Endothelial cell of umbilical vein (primary cell): ENCODE measurements at regions not wholly inside any gene's neighbourhood (a gene's known extent, or its start where the extent isn't known, plus 50 kb on each side); places are given as distances from the start of the nearest gene placed in this dataset.

Source experiments
- BruUV-seq: library from RNA; stranded (reverse); fragments of 400-500 nt; replicated peaks from 2 replicates; lab custom pipeline; 2021; lab: Mats Ljungman, UMichigan
- CTCF ChIA-PET: fragments of 300-600, 350-600 bp; sonication (Branson Sonifier 250); formaldehyde crosslinking; loops from one replicate; lab custom pipeline; 2021; ENCODE audit warnings: antibody characterized with exemption, inconsistent platforms; lab: Charles Lee
- POLR2A ChIA-PET: fragments of 300-600, 350-600 bp; sonication (Branson Sonifier 250); formaldehyde crosslinking; loops from one replicate; lab custom pipeline; 2021; ENCODE audit warnings: antibody characterized with exemption, inconsistent platforms; lab: Charles Lee
- DNase-seq: peaks from one replicate; pipeline ENCODE4 v3.0.0-alpha.2; 2011; ENCODE audit warnings: low read depth, low spot score
- FAIRE-seq: peaks from 2 replicates; lab custom pipeline; 2011; peaks lifted over from hg19 to GRCh38; lab: Jason Lieb, UNC
- H2AFZ ChIP-seq: 2 replicates; pipeline ENCODE4 v1.6.0; 2012; ENCODE audit warnings: low read depth, low read length, control low read depth, inconsistent platforms
- H3K27ac ChIP-seq: 2 replicates; pipeline ENCODE4 v1.5.1; 2011; ENCODE audit warnings: low read depth, mild to moderate bottlenecking, control low read depth, low read length, moderate library complexity; ENCODE audit not compliant: insufficient read depth
- H3K27me3 ChIP-seq, 2 experiments: 2 replicates each; pipeline versions ENCODE4 v1.6.0 to v1.6.1; 2011; ENCODE audit warnings: low read length in 2 of 2, mixed read lengths in 1 of 2; ENCODE audit not compliant: control insufficient read depth in 2 of 2, insufficient read depth in 2 of 2
- H3K36me3 ChIP-seq, 2 experiments: 2 replicates in 1 of 2; 3 replicates in 1 of 2; pipeline ENCODE4 v1.5.1; 2011; ENCODE audit warnings: low read length in 2 of 2, mild to moderate bottlenecking in 1 of 2, moderate library complexity in 1 of 2; ENCODE audit not compliant: control insufficient read depth in 2 of 2, insufficient read depth in 2 of 2; ENCODE audit errors: extremely low read depth in 1 of 2
- H3K4me1 ChIP-seq: 3 replicates; pipeline ENCODE4 v1.5.1; 2011; ENCODE audit warnings: mild to moderate bottlenecking, low read length; ENCODE audit not compliant: control insufficient read depth, insufficient read depth; ENCODE audit errors: extremely low read depth
- H3K4me2 ChIP-seq: 2 replicates; pipeline ENCODE4 v1.6.1; 2011; ENCODE audit warnings: low read length, control low read depth, mixed read lengths; ENCODE audit not compliant: insufficient read depth
- H3K4me3 ChIP-seq, 3 experiments: fragments of 200-600 bp in 1 of 3; sonication (generic), shearing (Covaris generic) in 1 of 3; replicated peaks in 1 of 3; 2 replicates each; pipeline ENCODE4 v1.5.1; 2011 to 2016; ENCODE audit warnings: control low read depth in 3 of 3, low read length in 3 of 3, mild to moderate bottlenecking in 2 of 3, inconsistent platforms in 1 of 3, low read depth in 1 of 3, moderate library complexity in 1 of 3; ENCODE audit not compliant: insufficient read depth in 1 of 3
- H3K79me2 ChIP-seq: 2 replicates; pipeline ENCODE4 v1.6.0; 2012; ENCODE audit warnings: low read length, inconsistent platforms; ENCODE audit not compliant: control insufficient read depth, insufficient read depth
- H3K9ac ChIP-seq: replicated peaks from 2 replicates; pipeline ENCODE3; 2011; ENCODE audit warnings: low read length, control low read depth; ENCODE audit not compliant: insufficient read depth; ENCODE audit errors: extremely low read depth
- H3K9me1 ChIP-seq: replicated peaks from 3 replicates; pipeline ENCODE4 v1.6.0; 2011; ENCODE audit warnings: mild to moderate bottlenecking, low read length; ENCODE audit not compliant: control insufficient read depth, insufficient read depth; ENCODE audit errors: extremely low read depth
- H3K9me3 ChIP-seq: replicated peaks from 2 replicates; pipeline ENCODE4 v1.5.1; 2012; ENCODE audit warnings: low read length, inconsistent platforms; ENCODE audit not compliant: control insufficient read depth, insufficient read depth
- H4K20me1 ChIP-seq: replicated peaks from 2 replicates; pipeline ENCODE3; 2011; ENCODE audit warnings: mild to moderate bottlenecking, low read length; ENCODE audit not compliant: control insufficient read depth, insufficient read depth; ENCODE audit errors: extremely low read depth
- CTCF ChIP-seq, 2 donors: IDR thresholded peaks; 1 replicate in 1 of 2; 2 replicates in 1 of 2; pipeline ENCODE4 v1.5.1; 2011; ENCODE audit warnings: low read length in 2 of 2, mild to moderate bottlenecking in 2 of 2, moderate library complexity in 2 of 2, control low read depth in 1 of 2, inconsistent platforms in 1 of 2, low read depth in 1 of 2; ENCODE audit not compliant: insufficient read depth in 1 of 2; ENCODE audit errors: extremely low read depth in 1 of 2
- EZH2 ChIP-seq: IDR thresholded peaks from 2 replicates; pipeline ENCODE4 v1.6.1; 2012; ENCODE audit warnings: borderline replicate concordance, low read depth, mild to moderate bottlenecking, moderate library complexity, low read length, inconsistent platforms; ENCODE audit not compliant: severe bottlenecking
- FOS ChIP-seq: IDR thresholded peaks from 2 replicates; pipeline ENCODE4 v1.6.1; 2011; ENCODE audit warnings: mild to moderate bottlenecking, low read length, moderate library complexity, borderline replicate concordance; ENCODE audit not compliant: insufficient read depth
- GATA2 ChIP-seq: IDR thresholded peaks from 2 replicates; pipeline ENCODE4 v1.7.0; 2011; ENCODE audit warnings: low read depth, mild to moderate bottlenecking, moderate library complexity, mixed read lengths, low read length; ENCODE audit not compliant: insufficient read length, insufficient read depth
- JUN ChIP-seq: IDR thresholded peaks from 2 replicates; pipeline ENCODE4 v1.6.1; 2011; ENCODE audit warnings: borderline replicate concordance, low read depth; ENCODE audit not compliant: insufficient read length, insufficient read depth
- MAX ChIP-seq: IDR thresholded peaks from 2 replicates; pipeline ENCODE4 v1.6.1; 2011; ENCODE audit not compliant: insufficient read depth, insufficient read length
- MYC ChIP-seq: IDR thresholded peaks from one replicate; pipeline ENCODE4 v1.6.1; 2011; ENCODE audit warnings: mild to moderate bottlenecking, low read depth, low read length
- POLR2A ChIP-seq: IDR thresholded peaks from 2 replicates; pipeline ENCODE4 v1.6.1; 2012; ENCODE audit warnings: low read depth, mild to moderate bottlenecking, control low read depth, low read length
- POLR2AphosphoS5 ChIP-seq: IDR thresholded peaks from 2 replicates; pipeline ENCODE4 v1.6.1; 2012; ENCODE audit warnings: low read depth, mild to moderate bottlenecking, control low read depth, low read length, moderate library complexity; ENCODE audit not compliant: insufficient read depth
- dilution Hi-C: fragments of 300-500 bp; cut with MboI; formaldehyde crosslinking; loops from one replicate; pipeline ENCODE4 v1.15.0; 2019; ENCODE audit warnings: low sequenced_read_pairs; ENCODE audit not compliant: extremely low pct_ligation_motif_present
- intact Hi-C: fragments of 100-400 bp; cut with micrococcal nuclease; formaldehyde crosslinking; loops from one replicate; pipeline ENCODE4 v1.10.0; 2022

- Histone ChIP-seq H3K27ac (no peak overlapping the region), H3K9me1 (no peaks in the 10 kb centered on the region), H3K4me2 (no peak overlapping the region), H3K79me2 (no peaks in the 10 kb centered on the region), H3K9me3 (no peaks in the 10 kb centered on the region), H2AFZ (no peak overlapping the region), H3K4me3 (no peak overlapping the region), H3K4me1 (no peaks in the 10 kb centered on the region), H3K27me3 (no peaks in the 10 kb centered on the region), H4K20me1 (no peaks in the 10 kb centered on the region), H3K36me3 (no peaks in the 10 kb centered on the region), H3K9ac (no peak overlapping the region)
- FAIRE-seq, result no peak
- ChIA-PET CTCF (no interaction called here), POLR2A (interaction anchor here (0.5 kb wide), 2 partner anchors 64 to 136 kb away, joined by 4 to 5 read pairs; no protein-coding TSS in a partner anchor)
- BruUV-seq, result no TSS peak
- TF ChIP-seq CTCF (IDR thresholded peaks at IDR 0.05; ENCODE audit: extremely low read depth in 1 of 2, insufficient read depth in 1 of 2, low read depth in 1 of 2, low read length in 2 of 2) (no peak), MYC (no peak), JUN (no peak), MAX (no peak), POLR2AphosphoS5 (no peak), POLR2A (no peak)
- dilution Hi-C loops, result no loop called here
- no peak for DNase-seq
- intact Hi-C loops, result no loop called here
Observed at GRCh38 chr11:110867951-110868350, 155.7 kb upstream of the ARHGAP20 start.

GRCh38 chr11:110866081-110866480, 153.8 kb upstream of the ARHGAP20 start:
- no TSS peak for BruUV-seq
- H3K4me3 ChIP-seq, result no peak overlapping the region
- no peak for TF ChIP-seq EZH2
- no peak for TF ChIP-seq JUN
- TF ChIP-seq MYC, result no peak
- TF ChIP-seq CTCF (IDR thresholded peaks at IDR 0.05; ENCODE audit: extremely low read depth in 1 of 2, insufficient read depth in 1 of 2, low read depth in 1 of 2, low read length in 2 of 2), result no peak
- TF ChIP-seq POLR2A, result no peak
- TF ChIP-seq GATA2, result no peak
- TF ChIP-seq MAX, result no peak
- TF ChIP-seq FOS, result no peak
- no peak for TF ChIP-seq POLR2AphosphoS5
- DNase-seq (no peak), FAIRE-seq (no peak)
- H3K36me3 ChIP-seq, result no peaks in the 10 kb centered on the region
- intact Hi-C loops (no loop called here), dilution Hi-C loops (no loop called here)
- no peak overlapping the region for H2AFZ ChIP-seq
- H3K4me1 ChIP-seq, result no peaks in the 10 kb centered on the region
- no peak overlapping the region for H3K9ac ChIP-seq
- H4K20me1 ChIP-seq, result no peaks in the 10 kb centered on the region
- no peaks in the 10 kb centered on the region for H3K9me3 ChIP-seq
- H3K27ac ChIP-seq, result no peak overlapping the region
- no peaks in the 10 kb centered on the region for H3K27me3 ChIP-seq
- H3K4me2 ChIP-seq, result no peak overlapping the region
- H3K9me1 ChIP-seq, result no peaks in the 10 kb centered on the region
- ChIA-PET CTCF (no interaction called here), POLR2A (no interaction called here)
- no peaks in the 10 kb centered on the region for H3K79me2 ChIP-seq
